ENCODE measurements at regions not wholly inside any gene's neighbourhood (a gene's known extent, or its start where the extent isn't known, plus 50 kb on each side); places are given as distances from the start of the nearest gene placed in this dataset.
A peak's percentile ranks its signal among the peaks of the same experiment; 100 is the strongest.

GRCh38 chr2:82233806-82234205, 1929.3 kb upstream of the LRRTM1 start:
- no peak overlapping the region for H3K9ac ChIP-seq (ENCODE audit: low read length)
- H3K4me3 ChIP-seq (ENCODE audit: low read length) = no peak overlapping the region
- no peak overlapping the region for H2BK120ac ChIP-seq (ENCODE audit: low read depth, low read length)
- no peak overlapping the region for H4K5ac ChIP-seq (ENCODE audit: low read length)
- H2BK5ac ChIP-seq (ENCODE audit: low read length) = no peak overlapping the region
- H3K4ac ChIP-seq (ENCODE audit: low read depth, low read length) = no peak overlapping the region
- H3K79me1 ChIP-seq (ENCODE audit: low read length) = no peaks in the 10 kb centered on the region
- H4K8ac ChIP-seq (ENCODE audit: low read depth, low read length) = no peak overlapping the region
- H3K36me3 ChIP-seq (ENCODE audit: control insufficient read depth, insufficient read depth, low read length) = no peaks in the 10 kb centered on the region
- H3K56ac ChIP-seq (ENCODE audit: low read length) = no peak overlapping the region
- no peak overlapping the region for H3K27ac ChIP-seq (ENCODE audit: low read depth, low read length)
- no peaks in the 10 kb centered on the region for H3K4me1 ChIP-seq (ENCODE audit: control insufficient read depth, low read depth, low read length)
- no peaks in the 10 kb centered on the region for H3K27me3 ChIP-seq (ENCODE audit: insufficient read depth, low read length, poor library complexity)
- H2AK5ac ChIP-seq (ENCODE audit: low read length) = no peak overlapping the region
- no peaks in the 10 kb centered on the region for H3K79me2 ChIP-seq (ENCODE audit: control insufficient read depth, insufficient read depth, low read length)
- H3K18ac ChIP-seq (ENCODE audit: low read length) = no peak overlapping the region
- no peak for DNase-seq
- H3K23ac ChIP-seq (ENCODE audit: low read length) = no peak overlapping the region
- no peak overlapping the region for H2BK15ac ChIP-seq (replicated peaks; ENCODE audit: low read depth)
- no peak overlapping the region for H3K4me2 ChIP-seq (ENCODE audit: low read length)

DNA sequence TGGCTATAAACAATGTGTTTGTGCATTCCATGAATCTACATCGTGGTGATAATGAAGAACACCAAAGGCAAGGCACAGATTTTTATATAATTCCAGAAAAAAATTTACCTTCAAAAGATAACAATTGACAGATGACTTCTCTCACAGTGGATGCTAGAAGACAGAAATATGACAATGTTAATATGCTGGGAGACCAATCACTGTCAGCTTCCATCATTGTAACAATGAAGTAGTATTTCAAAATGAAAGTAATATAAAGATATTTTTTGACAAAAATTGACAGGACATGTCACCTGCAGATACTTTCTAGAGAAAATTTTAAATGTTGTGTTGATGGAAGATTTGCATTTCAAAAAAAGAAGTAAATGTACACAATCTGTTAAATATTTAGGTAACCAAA, 1925.9 kb upstream of the LRRTM1 start:
- no peak overlapping the region for H3K23ac ChIP-seq (ENCODE audit: low read length)
- H3K4me2 ChIP-seq (ENCODE audit: low read length) = no peak overlapping the region
- no peak overlapping the region for H3K9ac ChIP-seq (ENCODE audit: low read length)
- no peak overlapping the region for H2AK5ac ChIP-seq (ENCODE audit: low read length)
- no peak overlapping the region for H4K5ac ChIP-seq (ENCODE audit: low read length)
- H3K27me3 ChIP-seq (ENCODE audit: insufficient read depth, low read length, poor library complexity) = no peaks in the 10 kb centered on the region
- no peaks in the 10 kb centered on the region for H3K79me2 ChIP-seq (ENCODE audit: control insufficient read depth, insufficient read depth, low read length)
- DNase-seq = no peak
- H3K79me1 ChIP-seq (ENCODE audit: low read length) = no peaks in the 10 kb centered on the region
- H3K56ac ChIP-seq (ENCODE audit: low read length) = no peak overlapping the region
- H2BK15ac ChIP-seq (replicated peaks; ENCODE audit: low read depth) = no peak overlapping the region
- H3K4me3 ChIP-seq (ENCODE audit: low read length) = no peak overlapping the region
- H3K36me3 ChIP-seq (ENCODE audit: control insufficient read depth, insufficient read depth, low read length) = no peaks in the 10 kb centered on the region
- H3K27ac ChIP-seq (ENCODE audit: low read depth, low read length) = no peak overlapping the region
- no peak overlapping the region for H2BK120ac ChIP-seq (ENCODE audit: low read depth, low read length)
- WGBS (ENCODE audit: extremely low coverage, insufficient coverage, low lambda C conversion rate) = no CpG with 5 or more reads among the region's 1 CpG
- H3K18ac ChIP-seq (ENCODE audit: low read length) = no peak overlapping the region
- no peak overlapping the region for H3K4ac ChIP-seq (ENCODE audit: low read depth, low read length)
- no peak overlapping the region for H2BK5ac ChIP-seq (ENCODE audit: low read length)
- no peaks in the 10 kb centered on the region for H3K4me1 ChIP-seq (ENCODE audit: control insufficient read depth, low read depth, low read length)
- H4K8ac ChIP-seq (ENCODE audit: low read depth, low read length) = no peak overlapping the region

- H3K4me3 ChIP-seq (ENCODE audit: low read length) = no peak overlapping the region
- no peak overlapping the region for H3K4me2 ChIP-seq (ENCODE audit: low read length)
- no peak overlapping the region for H2BK15ac ChIP-seq (replicated peaks; ENCODE audit: low read depth)
- H2AK5ac ChIP-seq (ENCODE audit: low read length) = no peak overlapping the region
- H3K9ac ChIP-seq (ENCODE audit: low read length) = no peak overlapping the region
- H3K27ac ChIP-seq (ENCODE audit: low read depth, low read length) = no peak overlapping the region
- H3K56ac ChIP-seq (ENCODE audit: low read length) = no peak overlapping the region
- H3K23ac ChIP-seq (ENCODE audit: low read length) = no peak overlapping the region
- H2BK120ac ChIP-seq (ENCODE audit: low read depth, low read length) = no peak overlapping the region
- H3K79me1 ChIP-seq (ENCODE audit: low read length) = no peaks in the 10 kb centered on the region
- no peak overlapping the region for H3K18ac ChIP-seq (ENCODE audit: low read length)
- no peaks in the 10 kb centered on the region for H3K4me1 ChIP-seq (ENCODE audit: control insufficient read depth, low read depth, low read length)
- no peaks in the 10 kb centered on the region for H3K79me2 ChIP-seq (ENCODE audit: control insufficient read depth, insufficient read depth, low read length)
- H2BK5ac ChIP-seq (ENCODE audit: low read length) = no peak overlapping the region
- no peak overlapping the region for H4K8ac ChIP-seq (ENCODE audit: low read depth, low read length)
- H3K36me3 ChIP-seq (ENCODE audit: control insufficient read depth, insufficient read depth, low read length) = no peaks in the 10 kb centered on the region
- H4K5ac ChIP-seq (ENCODE audit: low read length) = no peak overlapping the region
- WGBS (ENCODE audit: extremely low coverage, insufficient coverage, low lambda C conversion rate) = no CpG with 5 or more reads among the region's 2 CpGs
- no peak for DNase-seq
- no peak overlapping the region for H3K4ac ChIP-seq (ENCODE audit: low read depth, low read length)
- no peaks in the 10 kb centered on the region for H3K27me3 ChIP-seq (ENCODE audit: insufficient read depth, low read length, poor library complexity)
Measured at GRCh38 chr2:82226441-82226840, 1921.9 kb upstream of the LRRTM1 start.

GRCh38 chr2:82224301-82224940, 1919.9 kb upstream of the LRRTM1 start:
- Histone ChIP-seq H3K4me3 (ENCODE audit: low read length) (no peak overlapping the region), H3K18ac (ENCODE audit: low read length) (no peak overlapping the region), H3K27ac (ENCODE audit: low read depth, low read length) (no peak overlapping the region), H4K8ac (ENCODE audit: low read depth, low read length) (no peak overlapping the region), H2AK5ac (ENCODE audit: low read length) (no peak overlapping the region), H3K27me3 (ENCODE audit: insufficient read depth, low read length, poor library complexity) (no peaks in the 10 kb centered on the region), H3K9ac (ENCODE audit: low read length) (no peak overlapping the region), H3K56ac (ENCODE audit: low read length) (no peak overlapping the region), H3K4me2 (ENCODE audit: low read length) (no peak overlapping the region), H3K36me3 (ENCODE audit: control insufficient read depth, insufficient read depth, low read length) (no peaks in the 10 kb centered on the region), H3K4me1 (ENCODE audit: control insufficient read depth, low read depth, low read length) (no peaks in the 10 kb centered on the region), H4K5ac (ENCODE audit: low read length) (no peak overlapping the region), H3K79me1 (ENCODE audit: low read length) (no peaks in the 10 kb centered on the region), H3K23ac (ENCODE audit: low read length) (no peak overlapping the region), H3K4ac (ENCODE audit: low read depth, low read length) (no peak overlapping the region), H2BK5ac (ENCODE audit: low read length) (no peak overlapping the region), H3K79me2 (ENCODE audit: control insufficient read depth, insufficient read depth, low read length) (no peaks in the 10 kb centered on the region), H2BK120ac (ENCODE audit: low read depth, low read length) (no peak overlapping the region), H2BK15ac (replicated peaks; ENCODE audit: low read depth) (no peak overlapping the region)
- no CpG with 5 or more reads among the region's 5 CpGs for WGBS (ENCODE audit: extremely low coverage, insufficient coverage, low lambda C conversion rate)
- no peak for DNase-seq

DNA sequence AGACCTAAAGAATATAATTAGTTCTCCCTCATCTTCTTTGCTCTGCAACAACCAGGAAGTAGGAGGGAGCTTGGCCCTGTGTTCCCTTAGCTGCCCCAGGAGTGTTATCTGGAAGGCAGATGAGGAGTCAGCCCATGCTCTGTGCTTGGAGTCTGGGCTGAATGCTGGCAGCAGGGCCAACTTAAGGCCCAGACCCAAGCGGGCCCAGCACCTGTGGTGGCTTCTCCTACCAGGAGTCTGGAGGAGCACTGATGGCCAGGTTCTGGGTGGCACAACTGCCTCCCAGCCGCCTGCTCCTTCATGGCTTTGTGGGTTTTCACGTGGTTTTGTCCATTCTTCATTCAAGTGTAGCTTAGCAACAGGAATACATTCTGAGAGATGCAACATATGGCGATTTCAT, 1910.7 kb upstream of the LRRTM1 start:
- H3K9ac ChIP-seq (ENCODE audit: low read length) = no peak overlapping the region
- DNase-seq = no peak
- H3K4me3 ChIP-seq (ENCODE audit: low read length) = no peak overlapping the region
- H3K56ac ChIP-seq (ENCODE audit: low read length) = no peak overlapping the region
- no peak overlapping the region for H3K4me2 ChIP-seq (ENCODE audit: low read length)
- no peak overlapping the region for H4K8ac ChIP-seq (ENCODE audit: low read depth, low read length)
- H3K27me3 ChIP-seq (ENCODE audit: insufficient read depth, low read length, poor library complexity) = no peaks in the 10 kb centered on the region
- no peak overlapping the region for H3K18ac ChIP-seq (ENCODE audit: low read length)
- no peaks in the 10 kb centered on the region for H3K79me2 ChIP-seq (ENCODE audit: control insufficient read depth, insufficient read depth, low read length)
- H2BK5ac ChIP-seq (ENCODE audit: low read length) = no peak overlapping the region
- no peak overlapping the region for H2BK120ac ChIP-seq (ENCODE audit: low read depth, low read length)
- H3K4ac ChIP-seq (ENCODE audit: low read depth, low read length) = no peak overlapping the region
- WGBS (ENCODE audit: extremely low coverage, insufficient coverage, low lambda C conversion rate) = no CpG with 5 or more reads among the region's 4 CpGs
- H3K23ac ChIP-seq (ENCODE audit: low read length) = no peak overlapping the region
- H4K5ac ChIP-seq (ENCODE audit: low read length) = no peak overlapping the region
- H3K36me3 ChIP-seq (ENCODE audit: control insufficient read depth, insufficient read depth, low read length) = no peaks in the 10 kb centered on the region
- no peak overlapping the region for H3K27ac ChIP-seq (ENCODE audit: low read depth, low read length)
- no peak overlapping the region for H2BK15ac ChIP-seq (replicated peaks; ENCODE audit: low read depth)
- no peaks in the 10 kb centered on the region for H3K4me1 ChIP-seq (ENCODE audit: control insufficient read depth, low read depth, low read length)
- no peaks in the 10 kb centered on the region for H3K79me1 ChIP-seq (ENCODE audit: low read length)
- H2AK5ac ChIP-seq (ENCODE audit: low read length) = no peak overlapping the region

DNA sequence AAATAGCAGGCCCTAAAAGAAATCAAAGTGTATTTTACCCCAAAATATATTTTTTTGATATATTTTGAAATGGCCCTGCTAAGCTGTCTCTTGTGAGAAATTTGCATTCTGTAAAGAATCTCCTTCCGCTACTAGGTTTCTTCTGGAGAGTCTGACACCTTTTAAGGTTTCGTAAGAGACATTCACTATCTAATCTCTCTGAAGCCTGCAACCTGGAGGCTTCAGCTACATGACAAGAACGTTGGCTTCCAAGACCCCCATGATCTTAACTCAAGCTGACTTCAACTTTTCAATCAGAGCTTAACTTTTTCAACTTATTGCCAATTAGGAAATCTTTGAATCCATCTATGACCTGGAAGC, 1894.9 kb upstream of the LRRTM1 start:
- no peaks in the 10 kb centered on the region for H3K79me2 ChIP-seq (ENCODE audit: control insufficient read depth, insufficient read depth, low read length)
- no peak overlapping the region for H3K4me3 ChIP-seq (ENCODE audit: low read length)
- H3K36me3 ChIP-seq (ENCODE audit: control insufficient read depth, insufficient read depth, low read length) = no peaks in the 10 kb centered on the region
- H3K4ac ChIP-seq (ENCODE audit: low read depth, low read length) = no peak overlapping the region
- peak; percentile 84 for DNase-seq
- H3K79me1 ChIP-seq (ENCODE audit: low read length) = no peaks in the 10 kb centered on the region
- no peak overlapping the region for H3K23ac ChIP-seq (ENCODE audit: low read length)
- WGBS (ENCODE audit: extremely low coverage, insufficient coverage, low lambda C conversion rate) = no CpG with 5 or more reads among the region's 3 CpGs
- peak overlapping the region; percentile 38 for H3K56ac ChIP-seq (ENCODE audit: low read length)
- H3K4me1 ChIP-seq (ENCODE audit: control insufficient read depth, low read depth, low read length) = no peaks in the 10 kb centered on the region
- H4K5ac ChIP-seq (ENCODE audit: low read length) = no peak overlapping the region
- no peak overlapping the region for H3K4me2 ChIP-seq (ENCODE audit: low read length)
- peak overlapping the region; percentile 62 for H3K27ac ChIP-seq (ENCODE audit: low read depth, low read length)
- H2AK5ac ChIP-seq (ENCODE audit: low read length) = no peak overlapping the region
- H2BK120ac ChIP-seq (ENCODE audit: low read depth, low read length) = peak overlapping the region; percentile 73
- no peak overlapping the region for H2BK15ac ChIP-seq (replicated peaks; ENCODE audit: low read depth)
- peak overlapping the region; percentile 75 for H3K18ac ChIP-seq (ENCODE audit: low read length)
- H2BK5ac ChIP-seq (ENCODE audit: low read length) = peak overlapping the region; percentile 72
- H3K9ac ChIP-seq (ENCODE audit: low read length) = no peak overlapping the region
- H4K8ac ChIP-seq (ENCODE audit: low read depth, low read length) = no peak overlapping the region
- H3K27me3 ChIP-seq (ENCODE audit: insufficient read depth, low read length, poor library complexity) = no peaks in the 10 kb centered on the region

Data from mesendoderm (in vitro differentiated cells).